ENCODE measurements at regions not wholly inside any gene's neighbourhood (a gene's known extent, or its start where the extent isn't known, plus 50 kb on each side); places are given as distances from the start of the nearest gene placed in this dataset.

- no peak for TF ChIP-seq SIN3A (IDR thresholded peaks at IDR 0.05; ENCODE audit: borderline replicate concordance, insufficient read depth, low read length)
- no peak for TF ChIP-seq TAF1 (IDR thresholded peaks at IDR 0.05; ENCODE audit: borderline replicate concordance, insufficient read depth, low read length)
- TF ChIP-seq REST (IDR thresholded peaks at IDR 0.05; ENCODE audit: insufficient read depth in 1 of 2, low read depth in 2 of 2, low read length in 2 of 2) = no peak
- no peak for TF ChIP-seq POLR2AphosphoS5 (IDR thresholded peaks at IDR 0.05; ENCODE audit: low read depth, low read length)
- no peak for TF ChIP-seq FOXP2 (optimal IDR thresholded peaks at IDR 0.05; ENCODE audit: borderline replicate concordance, extremely low read depth, extremely low read length, insufficient read depth)
Measured at GRCh38 chr15:36430280-36430679, 149.1 kb upstream of the CDIN1 start.

DNA sequence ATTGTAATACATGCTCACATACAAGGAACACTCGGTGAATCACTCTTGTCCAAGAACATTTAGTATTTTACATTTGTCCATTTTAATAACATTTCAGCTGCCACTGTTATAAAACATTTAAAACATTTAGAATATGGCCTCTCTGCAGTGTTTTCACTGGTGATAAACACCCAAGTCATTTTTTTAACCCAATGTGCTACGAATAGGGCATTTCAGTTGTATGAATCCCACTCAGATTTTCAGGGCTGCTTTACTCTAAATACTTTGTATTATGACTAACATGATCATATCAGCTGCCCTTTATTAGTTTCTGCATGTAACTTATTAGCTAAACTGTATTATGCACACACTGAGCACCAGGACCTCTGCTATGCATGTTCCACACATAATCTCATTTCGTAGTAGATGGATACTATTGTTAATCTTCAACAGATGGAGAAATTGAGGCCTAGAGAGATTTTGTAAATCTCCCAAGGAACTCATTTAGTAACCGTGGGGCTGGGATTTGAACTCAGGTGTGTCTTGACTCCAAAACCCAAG is 148.6 kb upstream of the CDIN1 start:
- TF ChIP-seq REST (IDR thresholded peaks at IDR 0.05; ENCODE audit: insufficient read depth in 1 of 2, low read depth in 2 of 2, low read length in 2 of 2) (no peak), POLR2AphosphoS5 (IDR thresholded peaks at IDR 0.05; ENCODE audit: low read depth, low read length) (no peak), SIN3A (IDR thresholded peaks at IDR 0.05; ENCODE audit: borderline replicate concordance, insufficient read depth, low read length) (no peak), FOXP2 (optimal IDR thresholded peaks at IDR 0.05; ENCODE audit: borderline replicate concordance, extremely low read depth, extremely low read length, insufficient read depth) (no peak), TAF1 (IDR thresholded peaks at IDR 0.05; ENCODE audit: borderline replicate concordance, insufficient read depth, low read length) (no peak)

- TF ChIP-seq REST (IDR thresholded peaks at IDR 0.05; ENCODE audit: insufficient read depth in 1 of 2, low read depth in 2 of 2, low read length in 2 of 2) (no peak), POLR2AphosphoS5 (IDR thresholded peaks at IDR 0.05; ENCODE audit: low read depth, low read length) (no peak), SIN3A (IDR thresholded peaks at IDR 0.05; ENCODE audit: borderline replicate concordance, insufficient read depth, low read length) (no peak), FOXP2 (optimal IDR thresholded peaks at IDR 0.05; ENCODE audit: borderline replicate concordance, extremely low read depth, extremely low read length, insufficient read depth) (no peak), TAF1 (IDR thresholded peaks at IDR 0.05; ENCODE audit: borderline replicate concordance, insufficient read depth, low read length) (no peak)
Measured at GRCh38 chr15:36432161-36432560, 147.3 kb upstream of the CDIN1 start.

DNA sequence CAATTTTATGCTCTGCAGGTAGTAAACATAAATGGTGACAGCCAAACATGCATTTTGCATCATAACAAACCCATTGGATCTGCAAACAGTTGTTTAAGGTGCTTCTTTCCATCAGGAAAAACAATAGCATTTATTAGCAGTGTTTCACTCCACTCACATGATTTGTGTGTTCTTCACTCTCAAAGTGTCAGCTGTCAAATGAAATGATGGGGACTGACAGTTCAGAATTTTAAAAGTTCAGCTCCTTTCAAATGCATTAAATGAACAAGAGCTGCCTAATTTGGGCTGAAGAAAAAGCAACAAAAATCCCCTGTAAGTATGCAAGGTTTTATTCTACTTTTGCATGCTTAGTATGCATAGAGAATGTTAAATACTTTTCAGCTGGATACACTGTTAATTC is 145.2 kb upstream of the CDIN1 start:
- TF ChIP-seq SIN3A (IDR thresholded peaks at IDR 0.05; ENCODE audit: borderline replicate concordance, insufficient read depth, low read length) = no peak
- no peak for TF ChIP-seq TAF1 (IDR thresholded peaks at IDR 0.05; ENCODE audit: borderline replicate concordance, insufficient read depth, low read length)
- TF ChIP-seq POLR2AphosphoS5 (IDR thresholded peaks at IDR 0.05; ENCODE audit: low read depth, low read length) = no peak
- TF ChIP-seq REST (IDR thresholded peaks at IDR 0.05; ENCODE audit: insufficient read depth in 1 of 2, low read depth in 2 of 2, low read length in 2 of 2) = no peak
- no peak for TF ChIP-seq FOXP2 (optimal IDR thresholded peaks at IDR 0.05; ENCODE audit: borderline replicate concordance, extremely low read depth, extremely low read length, insufficient read depth)

- no peak for TF ChIP-seq FOXP2 (optimal IDR thresholded peaks at IDR 0.05; ENCODE audit: borderline replicate concordance, extremely low read depth, extremely low read length, insufficient read depth)
- no peak for TF ChIP-seq TAF1 (IDR thresholded peaks at IDR 0.05; ENCODE audit: borderline replicate concordance, insufficient read depth, low read length)
- TF ChIP-seq SIN3A (IDR thresholded peaks at IDR 0.05; ENCODE audit: borderline replicate concordance, insufficient read depth, low read length) = no peak
- TF ChIP-seq REST (IDR thresholded peaks at IDR 0.05; ENCODE audit: insufficient read depth in 1 of 2, low read depth in 2 of 2, low read length in 2 of 2) = no peak
- TF ChIP-seq POLR2AphosphoS5 (IDR thresholded peaks at IDR 0.05; ENCODE audit: low read depth, low read length) = no peak
Measured at GRCh38 chr15:36438499-36438898, 140.9 kb upstream of the CDIN1 start.
